DOHH2 (cell line): ENCODE measurements at regions not wholly inside any gene's neighbourhood (a gene's known extent, or its start where the extent isn't known, plus 50 kb on each side); places are given as distances from the start of the nearest gene placed in this dataset.

Experiments used
- H3F3A ChIP-seq: fragments of 200-600 bp; sonication (generic), shearing (Covaris generic); 2 replicates; pipeline ENCODE4 v1.6.0; 2016; ENCODE audit warnings: antibody characterized with exemption, mild to moderate bottlenecking; ENCODE audit not compliant: control insufficient read depth, insufficient read depth
- H3K27ac ChIP-seq: fragments of 200-600 bp; sonication (generic); 2 replicates; pipeline ENCODE4 v1.5.1; 2014; ENCODE audit warnings: low read depth, mild to moderate bottlenecking, low read length, moderate library complexity
- H3K27me3 ChIP-seq: fragments of 200-600 bp; sonication (generic); 2 replicates; pipeline ENCODE4 v1.6.1; 2014; ENCODE audit warnings: mild to moderate bottlenecking, low read length, mixed read lengths; ENCODE audit not compliant: control insufficient read depth
- H3K36me3 ChIP-seq: fragments of 200-600 bp; sonication (generic); 2 replicates; pipeline ENCODE4 v1.6.1; 2014; ENCODE audit warnings: mild to moderate bottlenecking, low read length, moderate library complexity, mixed read lengths; ENCODE audit not compliant: control insufficient read depth
- H3K4me1 ChIP-seq: fragments of 200-600 bp; sonication (generic); 2 replicates; pipeline ENCODE4 v1.6.1; 2014; ENCODE audit warnings: mild to moderate bottlenecking, low read length, mixed read lengths; ENCODE audit not compliant: control insufficient read depth
- H3K4me2 ChIP-seq: fragments of 200-600 bp; sonication (generic); 2 replicates; pipeline ENCODE4 v1.6.0; 2014; ENCODE audit warnings: mild to moderate bottlenecking, low read length, moderate library complexity
- H3K4me3 ChIP-seq: fragments of 200-600 bp; sonication (generic); 2 replicates; pipeline ENCODE4 v1.5.1; 2014; ENCODE audit warnings: mild to moderate bottlenecking, low read length, mixed read lengths
- H3K79me2 ChIP-seq: fragments of 200-600 bp; sonication (generic); 2 replicates; pipeline ENCODE4 v1.6.1; 2014; ENCODE audit warnings: mild to moderate bottlenecking, low read length, mixed read lengths; ENCODE audit not compliant: control insufficient read depth
- H3K9me2 ChIP-seq: fragments of 200-600 bp; sonication (generic); replicated peaks from 2 replicates; pipeline ENCODE4 v1.6.1; 2014; ENCODE audit warnings: mild to moderate bottlenecking, low read length, mixed read lengths; ENCODE audit not compliant: control insufficient read depth
- H3K9me3 ChIP-seq: fragments of 200-600 bp; sonication (generic); 2 replicates; pipeline ENCODE4 v1.6.1; 2014; ENCODE audit warnings: antibody characterized with exemption, low read length, mixed read lengths; ENCODE audit not compliant: control insufficient read depth, insufficient read depth
- H4K20me1 ChIP-seq: fragments of 200-600 bp; sonication (generic); 2 replicates; pipeline ENCODE4 v1.6.0; 2014; ENCODE audit warnings: low read depth, mild to moderate bottlenecking, antibody characterized with exemption, low read length, moderate library complexity; ENCODE audit not compliant: control insufficient read depth, insufficient read depth
- CTCF ChIP-seq: fragments of 200-600 bp; sonication (generic); IDR thresholded peaks from one replicate; pipeline ENCODE4 v1.5.1; 2014; ENCODE audit warnings: antibody characterized with exemption, mild to moderate bottlenecking, low read depth, low read length; ENCODE audit not compliant: poor library complexity, severe bottlenecking
- EZH2phosphoT487 ChIP-seq: fragments of 200-600 bp; sonication (generic); IDR thresholded peaks from 2 replicates; pipeline ENCODE4 v1.6.1; 2017; ENCODE audit warnings: borderline replicate concordance, mild to moderate bottlenecking, antibody characterized with exemption, low read length, moderate library complexity, mixed read lengths

- Histone ChIP-seq H3K27ac (no peak overlapping the region), H3K36me3 (no peaks in the 10 kb centered on the region; the same call in 1 of the 2 replicates), H3K79me2 (no peaks in the 10 kb centered on the region), H3K4me1 (peaks cover 5% of the 10 kb centered on the region; the same call in 1 of the 2 replicates), H4K20me1 (no peaks in the 10 kb centered on the region), H3K9me2 (no peaks in the 10 kb centered on the region), H3K4me3 (no peak overlapping the region), H3K27me3 (no peaks in the 10 kb centered on the region), H3F3A (no peaks in the 10 kb centered on the region), H3K9me3 (no peaks in the 10 kb centered on the region), H3K4me2 (no peak overlapping the region)
- no peak for TF ChIP-seq CTCF
- no peak for TF ChIP-seq EZH2phosphoT487
Measured at GRCh38 chr19:5219551-5220304, 120.9 kb downstream of the PTPRS start.

- Histone ChIP-seq H3K9me3 (no peaks in the 10 kb centered on the region), H3K79me2 (no peaks in the 10 kb centered on the region), H3K4me2 (no peak overlapping the region), H3K36me3 (peaks cover 5% of the 10 kb centered on the region; the same call in 1 of the 2 replicates), H3K9me2 (no peaks in the 10 kb centered on the region), H4K20me1 (no peaks in the 10 kb centered on the region), H3F3A (no peaks in the 10 kb centered on the region), H3K4me3 (no peak overlapping the region), H3K4me1 (peaks cover 5% of the 10 kb centered on the region; the same call in 1 of the 2 replicates), H3K27me3 (no peaks in the 10 kb centered on the region), H3K27ac (no peak overlapping the region)
- no peak for TF ChIP-seq CTCF
- TF ChIP-seq EZH2phosphoT487: no peak
Measured at GRCh38 chr19:5218963-5219530, 121.6 kb downstream of the PTPRS start.

GRCh38 chr19:5218255-5218855, 122.3 kb downstream of the PTPRS start:
- Histone ChIP-seq H3K4me3 (no peak overlapping the region), H3F3A (no peaks in the 10 kb centered on the region), H3K27ac (no peak overlapping the region), H3K36me3 (peaks cover 5% of the 10 kb centered on the region; the same call in 1 of the 2 replicates), H3K4me2 (no peak overlapping the region), H3K4me1 (peaks cover 5% of the 10 kb centered on the region; the same call in 1 of the 2 replicates), H3K79me2 (no peaks in the 10 kb centered on the region), H3K9me3 (no peaks in the 10 kb centered on the region), H4K20me1 (no peaks in the 10 kb centered on the region), H3K9me2 (no peaks in the 10 kb centered on the region), H3K27me3 (no peaks in the 10 kb centered on the region)
- TF ChIP-seq CTCF (no peak), EZH2phosphoT487 (no peak)
